AG09319 (cell line): ENCODE measurements at regions not wholly inside any gene's neighbourhood (a gene's known extent, or its start where the extent isn't known, plus 50 kb on each side); places are given as distances from the start of the nearest gene placed in this dataset.
"Not testable (repeated sequence)": the region's sequence is repeated elsewhere in the genome, so short reads cannot be mapped to it uniquely, and the experiment has no call there.

Experiments used
- DNase-seq: peaks from one replicate; pipeline ENCODE4 v3.0.0-alpha.2; 2010; ENCODE audit warnings: low read depth; ENCODE audit errors: extremely low read depth
- CTCF ChIP-seq: IDR thresholded peaks from 2 replicates; pipeline ENCODE4 v1.5.1; 2011; ENCODE audit warnings: low read depth, mild to moderate bottlenecking, inconsistent platforms, low read length, moderate library complexity

DNA sequence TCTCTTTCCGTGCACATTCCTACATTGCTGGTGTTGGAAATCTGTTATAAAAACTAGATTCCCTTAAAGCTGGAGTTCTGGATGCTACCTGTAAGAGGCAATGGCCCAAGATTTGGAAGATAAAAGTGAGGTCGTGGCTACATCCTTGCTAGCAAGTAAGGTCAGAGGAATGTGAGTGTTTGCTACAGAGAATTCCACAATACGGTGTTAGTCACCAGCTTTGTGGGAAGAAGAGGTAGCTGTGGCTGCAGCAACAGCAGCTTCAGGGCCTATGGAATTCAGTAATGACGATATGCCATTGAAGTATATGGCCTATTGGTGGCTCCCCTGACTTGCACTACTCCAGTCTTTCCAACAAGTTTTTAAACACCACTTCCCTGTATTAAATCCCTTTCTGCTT is 227.7 kb upstream of the TMEM260 start:
- no peak for DNase-seq
- no peak for TF ChIP-seq CTCF

DNA sequence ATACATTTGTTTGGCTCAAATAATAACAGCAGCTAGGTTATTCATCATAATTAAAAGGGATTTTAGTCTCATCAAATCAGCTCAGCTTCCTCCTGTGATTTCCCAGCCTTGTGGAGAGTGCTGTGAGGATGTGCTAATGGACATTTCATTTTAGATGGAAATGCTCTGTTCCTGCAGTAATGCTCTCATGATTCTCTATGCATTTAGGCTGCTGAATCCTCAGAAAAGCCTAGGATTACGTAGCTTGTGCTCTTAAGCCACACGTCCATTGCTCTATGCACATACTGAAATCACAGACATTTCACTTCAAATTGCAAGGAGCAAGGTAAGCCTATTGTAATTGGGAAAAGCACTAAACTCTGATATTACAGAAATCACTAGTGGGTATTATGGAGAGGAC is 226.6 kb upstream of the TMEM260 start:
- no peak for TF ChIP-seq CTCF
- DNase-seq: no peak

DNA sequence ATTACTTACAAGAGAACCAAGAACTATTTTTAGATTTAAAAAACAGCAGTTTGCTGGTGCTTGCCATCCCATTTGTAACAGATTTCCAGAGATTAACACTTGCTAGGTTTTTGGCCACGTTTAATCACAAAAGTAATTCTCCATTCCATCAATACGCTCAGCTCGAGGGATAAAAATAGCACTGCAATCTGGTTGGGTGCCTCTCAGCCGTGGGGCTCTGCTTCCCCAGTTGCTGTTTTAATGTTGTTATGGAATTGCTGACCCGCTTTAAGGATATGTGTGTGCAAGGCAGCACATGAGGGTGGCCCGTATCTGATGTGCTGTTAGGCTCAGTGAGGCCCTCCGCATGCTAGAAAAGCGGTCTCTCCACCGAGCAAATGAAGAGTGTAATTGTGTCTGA is 222.2 kb upstream of the TMEM260 start:
- no peak for DNase-seq
- TF ChIP-seq CTCF: no peak

- DNase-seq: no peak
- TF ChIP-seq CTCF: no peak
Measured at GRCh38 chr14:56358275-56358674, 221.3 kb upstream of the TMEM260 start.

- TF ChIP-seq CTCF: no peak
- no peak for DNase-seq
Measured at GRCh38 chr14:56358851-56359614, 220.6 kb upstream of the TMEM260 start.

GRCh38 chr14:56365663-56366062 is 213.9 kb upstream of the TMEM260 start:
- DNase-seq: not testable (repeated sequence)

DNA sequence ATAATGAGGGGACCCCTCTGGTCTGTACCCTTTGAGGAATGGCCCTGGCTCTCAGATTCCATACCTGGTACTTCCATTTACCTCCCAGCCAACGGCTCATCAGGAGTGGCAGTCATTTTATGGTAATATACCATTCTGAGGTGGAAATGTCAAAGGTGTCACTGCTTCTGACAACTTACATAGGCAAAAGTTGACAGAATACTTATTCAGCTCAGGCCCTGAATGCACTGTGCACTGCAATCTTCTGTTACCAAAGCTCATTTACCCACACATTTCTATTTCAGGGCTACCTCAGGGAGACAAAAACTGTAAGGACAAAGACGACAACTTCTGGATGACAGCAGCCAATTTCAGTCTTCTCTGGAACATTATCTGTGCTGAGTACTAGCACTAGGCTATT is 212.2 kb upstream of the TMEM260 start:
- no peak for DNase-seq
- no peak for TF ChIP-seq CTCF

DNA sequence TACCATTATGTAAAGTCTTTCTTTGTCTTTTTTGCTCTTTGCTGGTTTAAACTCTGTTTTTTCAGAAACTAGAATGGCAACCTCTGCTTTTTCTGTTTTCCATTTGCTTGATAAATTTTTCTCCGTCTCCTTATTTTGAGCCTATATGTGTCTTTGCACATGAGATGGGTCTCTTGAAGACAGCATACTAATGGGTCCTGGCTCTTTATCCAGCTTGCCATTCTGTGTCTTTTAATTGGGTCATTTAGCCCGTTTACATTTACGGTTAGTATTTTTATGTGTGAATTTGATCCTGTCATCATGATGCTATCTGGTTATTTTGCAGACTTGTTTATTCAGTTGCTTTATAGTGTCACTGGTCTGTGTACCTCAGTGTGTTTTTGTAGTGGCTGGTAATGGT is 207.9 kb upstream of the TMEM260 start:
- no peak for DNase-seq

More for the DNA sequence above, 207.9 kb upstream of the TMEM260 start:
- no peak for TF ChIP-seq CTCF
